Tibial nerve (tissue), 3 donors: ENCODE measurements at regions not wholly inside any gene's neighbourhood (a gene's known extent, or its start where the extent isn't known, plus 50 kb on each side); places are given as distances from the start of the nearest gene placed in this dataset.

Experiments used
- CTCF ChIP-seq, 5 experiments: fragments of 200-600 bp in 3 of 5; fragments of 450-650 bp in 2 of 5; sonication (generic) in 3 of 5; IDR thresholded peaks; one replicate each; pipeline ENCODE4 v1.5.1; 2016 to 2019; ENCODE audit warnings: antibody characterized with exemption in 5 of 5, mild to moderate bottlenecking in 3 of 5, moderate library complexity in 2 of 5
- POLR2A ChIP-seq, 2 donors: fragments of 450-650 bp; IDR thresholded peaks; one replicate each; pipeline ENCODE4 v1.6.1; 2017; ENCODE audit warnings: antibody characterized with exemption in 2 of 2, mild to moderate bottlenecking in 2 of 2, moderate library complexity in 2 of 2

- TF ChIP-seq CTCF (IDR thresholded peaks at IDR 0.05) = no peak
- no peak for TF ChIP-seq POLR2A (IDR thresholded peaks at IDR 0.05)
Measured at GRCh38 chr5:39762761-39763160, 338.0 kb upstream of the DAB2 start.
